ENCODE measurements at regions not wholly inside any gene's neighbourhood (a gene's known extent, or its start where the extent isn't known, plus 50 kb on each side); places are given as distances from the start of the nearest gene placed in this dataset.
"Not testable (repeated sequence)": the region's sequence is repeated elsewhere in the genome, so short reads cannot be mapped to it uniquely, and the experiment has no call there.

DNA sequence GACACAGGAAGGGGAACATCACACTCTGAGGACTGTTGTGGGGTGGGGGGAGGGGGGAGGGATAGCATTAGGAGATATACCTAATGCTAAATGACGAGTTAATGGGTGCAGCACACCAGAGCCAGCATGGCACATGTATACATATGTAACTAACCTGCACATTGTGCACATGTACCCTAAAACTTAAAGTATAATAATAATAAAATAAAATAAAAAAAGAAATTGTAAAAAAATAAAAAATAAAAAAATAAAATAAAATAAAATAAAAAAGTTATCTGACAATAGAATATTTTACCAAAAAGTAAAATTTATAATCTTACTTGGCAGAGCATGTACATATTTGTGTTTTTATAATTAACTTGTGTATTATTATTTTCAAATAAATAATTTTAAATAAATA lies 848.0 kb upstream of the ADGRB3 start:
- not testable (repeated sequence) for H3K23ac ChIP-seq (ENCODE audit: low read depth, low read length, poor library complexity); H3K9ac ChIP-seq (ENCODE audit: low read depth, low read length, poor library complexity); H3K27me3 ChIP-seq (ENCODE audit: control insufficient read depth in 3 of 3, insufficient read depth in 3 of 3, low read depth in 1 of 3, low read length in 3 of 3); H3K4me3 ChIP-seq (ENCODE audit: low read length in 2 of 2); H2BK120ac ChIP-seq (ENCODE audit: low read depth, low read length); H3K4me1 ChIP-seq (ENCODE audit: control insufficient read depth in 2 of 2, insufficient read depth in 1 of 2, low read depth in 1 of 2, low read length in 2 of 2); H3K79me1 ChIP-seq (ENCODE audit: low read depth, low read length); H4K8ac ChIP-seq (ENCODE audit: low read depth, low read length); H3K4ac ChIP-seq (ENCODE audit: low read length); H2BK5ac ChIP-seq (ENCODE audit: low read length); H2AK5ac ChIP-seq (ENCODE audit: low read depth, low read length); H4K91ac ChIP-seq (ENCODE audit: low read depth, low read length, poor library complexity); H3K27ac ChIP-seq (replicated peaks; ENCODE audit: low read length); H3K9me3 ChIP-seq (replicated peaks in 1 of 2; ENCODE audit: control insufficient read depth in 2 of 2, insufficient read depth in 1 of 2, low read depth in 1 of 2, low read length in 2 of 2); H2BK12ac ChIP-seq (ENCODE audit: low read length); H2BK15ac ChIP-seq (ENCODE audit: low read length); H2AFZ ChIP-seq (ENCODE audit: low read length); H3K18ac ChIP-seq (ENCODE audit: low read length); H3K36me3 ChIP-seq (replicated peaks in 1 of 2; ENCODE audit: control insufficient read depth in 2 of 2, insufficient read depth in 2 of 2, low read length in 2 of 2); H3K14ac ChIP-seq (ENCODE audit: low read length); DNase-seq (ENCODE audit: low spot score); H3K4me2 ChIP-seq (ENCODE audit: insufficient read depth, low read length, poor library complexity, severe bottlenecking)
- no CpG with 5 or more reads among the region's 1 CpG for WGBS, 2 donors (ENCODE audit: extremely low coverage in 2 of 2, insufficient read length in 2 of 2, insufficient replicate concordance in 1 of 2)

- no peak overlapping the region for H2BK120ac ChIP-seq (ENCODE audit: low read depth, low read length)
- no peak overlapping the region for H2AFZ ChIP-seq (ENCODE audit: low read length)
- no peaks in the 10 kb centered on the region for H3K27me3 ChIP-seq (ENCODE audit: control insufficient read depth in 3 of 3, insufficient read depth in 3 of 3, low read depth in 1 of 3, low read length in 3 of 3)
- H3K27ac ChIP-seq (replicated peaks; ENCODE audit: low read length): no peak overlapping the region
- H2BK15ac ChIP-seq (ENCODE audit: low read length): no peak overlapping the region
- no peak overlapping the region for H2BK5ac ChIP-seq (ENCODE audit: low read length)
- DNase-seq (ENCODE audit: low spot score): no peak
- no peak overlapping the region for H4K8ac ChIP-seq (ENCODE audit: low read depth, low read length)
- no peak overlapping the region for H3K14ac ChIP-seq (ENCODE audit: low read length)
- WGBS, 2 donors (ENCODE audit: extremely low coverage in 2 of 2, insufficient read length in 2 of 2, insufficient replicate concordance in 1 of 2): no CpG with 5 or more reads among the region's 3 CpGs
- H3K4me2 ChIP-seq (ENCODE audit: insufficient read depth, low read length, poor library complexity, severe bottlenecking): no peak overlapping the region
- no peak overlapping the region for H3K9ac ChIP-seq (ENCODE audit: low read depth, low read length, poor library complexity)
- H3K36me3 ChIP-seq (replicated peaks in 1 of 2; ENCODE audit: control insufficient read depth in 2 of 2, insufficient read depth in 2 of 2, low read length in 2 of 2): no peaks in the 10 kb centered on the region
- no peak overlapping the region for H3K18ac ChIP-seq (ENCODE audit: low read length)
- H3K4ac ChIP-seq (ENCODE audit: low read length): no peak overlapping the region
- no peaks in the 10 kb centered on the region for H3K79me1 ChIP-seq (ENCODE audit: low read depth, low read length)
- no peak overlapping the region for H3K4me3 ChIP-seq (ENCODE audit: low read length in 2 of 2)
- no peak overlapping the region for H2BK12ac ChIP-seq (ENCODE audit: low read length)
- H2AK5ac ChIP-seq (ENCODE audit: low read depth, low read length): no peak overlapping the region
- no peaks in the 10 kb centered on the region for H3K4me1 ChIP-seq (ENCODE audit: control insufficient read depth in 2 of 2, insufficient read depth in 1 of 2, low read depth in 1 of 2, low read length in 2 of 2)
- no peak overlapping the region for H4K91ac ChIP-seq (ENCODE audit: low read depth, low read length, poor library complexity)
- no peak overlapping the region for H3K23ac ChIP-seq (ENCODE audit: low read depth, low read length, poor library complexity)
- H3K9me3 ChIP-seq (replicated peaks in 1 of 2; ENCODE audit: control insufficient read depth in 2 of 2, insufficient read depth in 1 of 2, low read depth in 1 of 2, low read length in 2 of 2): no peaks in the 10 kb centered on the region
These were observed 855.2 kb upstream of the ADGRB3 start for GRCh38 chr6:67779876-67780275.

GRCh38 chr6:67775333-67775732 lies 859.7 kb upstream of the ADGRB3 start:
- no peaks in the 10 kb centered on the region for H3K9me3 ChIP-seq (replicated peaks in 1 of 2; ENCODE audit: control insufficient read depth in 2 of 2, insufficient read depth in 1 of 2, low read depth in 1 of 2, low read length in 2 of 2)
- H4K8ac ChIP-seq (ENCODE audit: low read depth, low read length): no peak overlapping the region
- WGBS, 2 donors (ENCODE audit: extremely low coverage in 2 of 2, insufficient read length in 2 of 2, insufficient replicate concordance in 1 of 2): no CpG with 5 or more reads among the region's 1 CpG

GRCh38 chr6:67768972-67769371 lies 866.1 kb upstream of the ADGRB3 start:
- Histone ChIP-seq H4K8ac (ENCODE audit: low read depth, low read length) (no peak overlapping the region), H2BK5ac (ENCODE audit: low read length) (no peak overlapping the region), H2BK120ac (ENCODE audit: low read depth, low read length) (no peak overlapping the region), H3K14ac (ENCODE audit: low read length) (no peak overlapping the region), H3K79me1 (ENCODE audit: low read depth, low read length) (no peaks in the 10 kb centered on the region), H3K9me3 (replicated peaks in 1 of 2; ENCODE audit: control insufficient read depth in 2 of 2, insufficient read depth in 1 of 2, low read depth in 1 of 2, low read length in 2 of 2) (no peaks in the 10 kb centered on the region), H3K4me3 (ENCODE audit: low read length in 2 of 2) (no peak overlapping the region), H3K9ac (ENCODE audit: low read depth, low read length, poor library complexity) (no peak overlapping the region), H2BK12ac (ENCODE audit: low read length) (no peak overlapping the region), H3K4ac (ENCODE audit: low read length) (no peak overlapping the region), H3K27ac (replicated peaks; ENCODE audit: low read length) (no peak overlapping the region), H2AK5ac (ENCODE audit: low read depth, low read length) (no peak overlapping the region), H3K18ac (ENCODE audit: low read length) (no peak overlapping the region), H2BK15ac (ENCODE audit: low read length) (no peak overlapping the region), H3K23ac (ENCODE audit: low read depth, low read length, poor library complexity) (no peak overlapping the region), H4K91ac (ENCODE audit: low read depth, low read length, poor library complexity) (no peak overlapping the region), H3K4me1 (ENCODE audit: control insufficient read depth in 2 of 2, insufficient read depth in 1 of 2, low read depth in 1 of 2, low read length in 2 of 2) (no peaks in the 10 kb centered on the region), H2AFZ (ENCODE audit: low read length) (no peak overlapping the region), H3K4me2 (ENCODE audit: insufficient read depth, low read length, poor library complexity, severe bottlenecking) (no peak overlapping the region), H3K27me3 (ENCODE audit: control insufficient read depth in 3 of 3, insufficient read depth in 3 of 3, low read depth in 1 of 3, low read length in 3 of 3) (no peaks in the 10 kb centered on the region), H3K36me3 (replicated peaks in 1 of 2; ENCODE audit: control insufficient read depth in 2 of 2, insufficient read depth in 2 of 2, low read length in 2 of 2) (no peaks in the 10 kb centered on the region)
- DNase-seq (ENCODE audit: low spot score): no peak

More at GRCh38 chr6:67775333-67775732, 859.7 kb upstream of the ADGRB3 start:
- Histone ChIP-seq H3K9ac (ENCODE audit: low read depth, low read length, poor library complexity) (no peak overlapping the region), H3K4me3 (ENCODE audit: low read length in 2 of 2) (no peak overlapping the region), H3K4ac (ENCODE audit: low read length) (no peak overlapping the region), H3K27me3 (ENCODE audit: control insufficient read depth in 3 of 3, insufficient read depth in 3 of 3, low read depth in 1 of 3, low read length in 3 of 3) (no peaks in the 10 kb centered on the region), H2AK5ac (ENCODE audit: low read depth, low read length) (no peak overlapping the region), H2BK5ac (ENCODE audit: low read length) (no peak overlapping the region), H3K36me3 (replicated peaks in 1 of 2; ENCODE audit: control insufficient read depth in 2 of 2, insufficient read depth in 2 of 2, low read length in 2 of 2) (no peaks in the 10 kb centered on the region), H4K91ac (ENCODE audit: low read depth, low read length, poor library complexity) (no peak overlapping the region), H3K27ac (replicated peaks; ENCODE audit: low read length) (no peak overlapping the region), H3K4me2 (ENCODE audit: insufficient read depth, low read length, poor library complexity, severe bottlenecking) (no peak overlapping the region), H3K79me1 (ENCODE audit: low read depth, low read length) (no peaks in the 10 kb centered on the region), H3K14ac (ENCODE audit: low read length) (no peak overlapping the region), H3K18ac (ENCODE audit: low read length) (no peak overlapping the region), H2BK15ac (ENCODE audit: low read length) (no peak overlapping the region), H3K4me1 (ENCODE audit: control insufficient read depth in 2 of 2, insufficient read depth in 1 of 2, low read depth in 1 of 2, low read length in 2 of 2) (no peaks in the 10 kb centered on the region), H2AFZ (ENCODE audit: low read length) (no peak overlapping the region), H2BK120ac (ENCODE audit: low read depth, low read length) (no peak overlapping the region), H3K23ac (ENCODE audit: low read depth, low read length, poor library complexity) (no peak overlapping the region), H2BK12ac (ENCODE audit: low read length) (no peak overlapping the region)
- no peak for DNase-seq (ENCODE audit: low spot score)

All from neuronal stem cell (in vitro differentiated cells).